HG03521 (cell line): ENCODE measurements at regions not wholly inside any gene's neighbourhood (a gene's known extent, or its start where the extent isn't known, plus 50 kb on each side); places are given as distances from the start of the nearest gene placed in this dataset.
A peak's percentile ranks its signal among the peaks of the same experiment; 100 is the strongest.

ENCODE experiments used
- ATAC-seq: cut with Tn5 transposase; IDR thresholded peaks from one replicate; pipeline ENCODE4 v1.9.1; 2021; ENCODE audit warnings: mild to moderate bottlenecking, moderate library complexity; ENCODE audit not compliant: unreplicated experiment

GRCh38 chr4:98210281-98210680 lies 50.9 kb upstream of the RAP1GDS1 start:
- ATAC-seq: no peak

- ATAC-seq: no peak
Measured at GRCh38 chr4:98209111-98209510, 52.1 kb upstream of the RAP1GDS1 start.

GRCh38 chr4:98204236-98204553 lies 57.0 kb upstream of the RAP1GDS1 start:
- ATAC-seq: peak; percentile 50

GRCh38 chr4:98203332-98204235 lies 57.6 kb upstream of the RAP1GDS1 start:
- peak; percentile 80 for ATAC-seq

GRCh38 chr4:98202907-98203306 lies 58.3 kb upstream of the RAP1GDS1 start:
- ATAC-seq: no peak

GRCh38 chr4:98199247-98199646 lies 56.0 kb upstream of the STPG2 start:
- no peak for ATAC-seq

- no peak for ATAC-seq
Measured at GRCh38 chr4:98195005-98195404, 51.7 kb upstream of the STPG2 start.

- ATAC-seq: no peak
Measured at GRCh38 chr4:98193459-98194105, 50.3 kb upstream of the STPG2 start.
